Common myeloid progenitor, CD34-positive (primary cell): ENCODE measurements at regions not wholly inside any gene's neighbourhood (a gene's known extent, or its start where the extent isn't known, plus 50 kb on each side); places are given as distances from the start of the nearest gene placed in this dataset.

Experiments used
- CTCF ChIA-PET: fragments of 350-600 bp; sonication (Branson Sonifier 250); formaldehyde crosslinking; loops from one replicate; lab custom pipeline; 2021; ENCODE audit warnings: antibody characterized with exemption; lab: Charles Lee
- POLR2A ChIA-PET: fragments of 350-600 bp; sonication (Branson Sonifier 250); formaldehyde crosslinking; loops from one replicate; lab custom pipeline; 2021; ENCODE audit warnings: antibody characterized with exemption; lab: Charles Lee
- DNase-seq, 3 donors: peaks; one replicate each; pipeline versions ENCODE4 v3.0.0 to v3.0.0-alpha.2; 2013
- H3K27ac ChIP-seq, 2 experiments: 1 replicate in 1 of 2; 2 replicates in 1 of 2; pipeline ENCODE4 v1.7.0; 2013; ENCODE audit warnings: inconsistent platforms in 2 of 2, low read length in 2 of 2, mild to moderate bottlenecking in 2 of 2, low read depth in 1 of 2, moderate library complexity in 1 of 2; ENCODE audit not compliant: severe bottlenecking in 2 of 2, insufficient read depth in 1 of 2, poor library complexity in 1 of 2
- H3K27me3 ChIP-seq, 5 experiments: replicated peaks in 2 of 5; 1 replicate in 3 of 5; 2 replicates in 2 of 5; pipeline versions ENCODE4 v1.6.1 to v1.7.0; 2013; ENCODE audit warnings: low read length in 4 of 5, mild to moderate bottlenecking in 2 of 5, moderate library complexity in 2 of 5, inconsistent platforms in 1 of 5; ENCODE audit not compliant: insufficient read depth in 5 of 5, control insufficient read depth in 4 of 5
- H3K36me3 ChIP-seq, 4 experiments: 1 replicate in 2 of 4; 2 replicates in 2 of 4; pipeline versions ENCODE4 v1.6.1 to v1.7.0; 2013; ENCODE audit warnings: low read length in 3 of 4, control low read depth in 1 of 4, mild to moderate bottlenecking in 1 of 4; ENCODE audit not compliant: control insufficient read depth in 4 of 4, insufficient read depth in 4 of 4
- H3K4me1 ChIP-seq, 4 experiments: 1 replicate in 3 of 4; 2 replicates in 1 of 4; pipeline versions ENCODE4 v1.6.1 to v1.7.1; 2013; ENCODE audit warnings: low read length in 3 of 4, mild to moderate bottlenecking in 3 of 4, control low read depth in 1 of 4, inconsistent platforms in 1 of 4, moderate library complexity in 1 of 4; ENCODE audit not compliant: control insufficient read depth in 4 of 4, insufficient read depth in 4 of 4; ENCODE audit errors: control extremely low read depth in 1 of 4
- H3K4me3 ChIP-seq, 7 experiments: 1 replicate in 4 of 7; 2 replicates in 3 of 7; pipeline versions ENCODE4 v1.5.1 to v1.7.0; 2013; ENCODE audit warnings: mild to moderate bottlenecking in 7 of 7, low read length in 6 of 7, moderate library complexity in 6 of 7, inconsistent platforms in 2 of 7, low read depth in 2 of 7, control low read depth in 1 of 7; ENCODE audit not compliant: insufficient read depth in 4 of 7, control insufficient read depth in 1 of 7; ENCODE audit errors: extremely low read depth in 1 of 7
- H3K9me3 ChIP-seq, 5 experiments: 1 replicate in 4 of 5; 2 replicates in 1 of 5; pipeline versions ENCODE4 v1.6.1 to v1.7.1; 2013; ENCODE audit warnings: low read length in 4 of 5, mild to moderate bottlenecking in 2 of 5, inconsistent platforms in 1 of 5, low read depth in 1 of 5, moderate library complexity in 1 of 5; ENCODE audit not compliant: control insufficient read depth in 4 of 5, insufficient read depth in 2 of 5; ENCODE audit errors: control extremely low read depth in 1 of 5
- WGBS: methylation state at CpG from one replicate; pipeline ENCODE4 v1.1.5; 2013; ENCODE audit not compliant: insufficient coverage; 5-methylcytosine and 5-hydroxymethylcytosine counted together

- POLR2A ChIA-PET = no interaction called here
- no peak for DNase-seq
Observed at GRCh38 chr21:14838400-14838799, 226.4 kb downstream of the NRIP1 start.

GRCh38 chr21:14836950-14837349 lies 227.8 kb downstream of the NRIP1 start:
- CTCF ChIA-PET = no interaction called here
- no peak for DNase-seq
- H3K9me3 ChIP-seq = peaks cover 0 to 1% (median 0%) of the 10 kb centered on the region in 5 experiments
- H3K27me3 ChIP-seq = no peaks in the 10 kb centered on the region
- no peaks in the 10 kb centered on the region for H3K4me1 ChIP-seq
- H3K4me3 ChIP-seq = no peak overlapping the region
- 100% methylated on average over 1 of the region's 1 CpG for WGBS
- POLR2A ChIA-PET = no interaction called here
- no peak overlapping the region for H3K27ac ChIP-seq
- H3K36me3 ChIP-seq = no peaks in the 10 kb centered on the region

More at GRCh38 chr21:14838400-14838799, 226.4 kb downstream of the NRIP1 start:
- Histone ChIP-seq H3K27ac (no peak overlapping the region), H3K4me3 (no peak overlapping the region), H3K4me1 (no peaks in the 10 kb centered on the region), H3K36me3 (no peaks in the 10 kb centered on the region), H3K9me3 (peaks cover 0 to 5% (median 0%) of the 10 kb centered on the region in 5 experiments), H3K27me3 (no peaks in the 10 kb centered on the region)
- 100% methylated on average over 3 of the region's 3 CpGs for WGBS
- CTCF ChIA-PET = interaction anchor here (0.8 kb wide), 1 partner anchor 14 kb away, joined by 3 read pairs; no protein-coding TSS in a partner anchor

- Histone ChIP-seq H3K4me1 (no peaks in the 10 kb centered on the region), H3K36me3 (no peaks in the 10 kb centered on the region), H3K27me3 (no peaks in the 10 kb centered on the region), H3K27ac (no peak overlapping the region), H3K9me3 (no peaks in the 10 kb centered on the region), H3K4me3 (no peak overlapping the region)
- ChIA-PET POLR2A (no interaction called here), CTCF (no interaction called here)
- WGBS = no CpG with 5 or more reads among the region's 1 CpG
- DNase-seq = no peak
Observed at GRCh38 chr21:14833666-14834351, 231.0 kb downstream of the NRIP1 start.

GRCh38 chr21:14833241-14833640 lies 231.6 kb downstream of the NRIP1 start:
- DNase-seq = no peak
- Histone ChIP-seq H3K9me3 (no peaks in the 10 kb centered on the region), H3K4me1 (no peaks in the 10 kb centered on the region), H3K36me3 (no peaks in the 10 kb centered on the region), H3K27ac (no peak overlapping the region), H3K27me3 (no peaks in the 10 kb centered on the region), H3K4me3 (no peak overlapping the region)
- CTCF ChIA-PET = interaction anchor here (0.6 kb wide), 1 partner anchor 537 kb away, joined by 3 read pairs; no protein-coding TSS in a partner anchor
- POLR2A ChIA-PET = no interaction called here
- no CpG with 5 or more reads among the region's 4 CpGs for WGBS

GRCh38 chr21:14830307-14830706 lies 234.5 kb downstream of the NRIP1 start:
- ChIA-PET POLR2A (no interaction called here), CTCF (no interaction called here)
- Histone ChIP-seq H3K27me3 (no peaks in the 10 kb centered on the region), H3K36me3 (no peaks in the 10 kb centered on the region), H3K27ac (no peak overlapping the region), H3K4me3 (no peak overlapping the region), H3K4me1 (no peaks in the 10 kb centered on the region), H3K9me3 (no peaks in the 10 kb centered on the region)
- DNase-seq = no peak
- WGBS = 100% methylated on average over 1 of the region's 3 CpGs

- 100% methylated on average over 2 of the region's 3 CpGs for WGBS
- no peaks in the 10 kb centered on the region for H3K36me3 ChIP-seq
- H3K4me3 ChIP-seq = no peak overlapping the region
- CTCF ChIA-PET = no interaction called here
- H3K4me1 ChIP-seq = no peaks in the 10 kb centered on the region
- POLR2A ChIA-PET = interaction anchor here (0.5 kb wide), 1 partner anchor 67 kb away, joined by 3 read pairs; no protein-coding TSS in a partner anchor
- no peak overlapping the region for H3K27ac ChIP-seq
- no peaks in the 10 kb centered on the region for H3K9me3 ChIP-seq
- DNase-seq = no peak
- no peaks in the 10 kb centered on the region for H3K27me3 ChIP-seq
Observed at GRCh38 chr21:14829685-14830084, 235.1 kb downstream of the NRIP1 start.

GRCh38 chr21:14827468-14827867 lies 237.3 kb downstream of the NRIP1 start:
- H3K27me3 ChIP-seq = no peaks in the 10 kb centered on the region
- no peaks in the 10 kb centered on the region for H3K36me3 ChIP-seq
- no peaks in the 10 kb centered on the region for H3K4me1 ChIP-seq
- DNase-seq = no peak
- no peak overlapping the region for H3K4me3 ChIP-seq
- WGBS = no CpG with 5 or more reads among the region's 3 CpGs
- H3K27ac ChIP-seq = no peak overlapping the region
- ChIA-PET POLR2A (interaction anchor here (0.7 kb wide), 1 partner anchor 96 kb away, joined by 3 read pairs; no protein-coding TSS in a partner anchor), CTCF (no interaction called here)
- no peaks in the 10 kb centered on the region for H3K9me3 ChIP-seq
